H1 (cell line): ENCODE measurements at regions not wholly inside any gene's neighbourhood (a gene's known extent, or its start where the extent isn't known, plus 50 kb on each side); places are given as distances from the start of the nearest gene placed in this dataset.

ENCODE experiments used
- CTCF ChIA-PET: fragments of 300-600 bp; sonication (Branson Sonifier 250); formaldehyde crosslinking; loops from one replicate; lab custom pipeline; 2021; ENCODE audit not compliant: partially characterized antibody; lab: Charles Lee
- POLR2A ChIA-PET: fragments of 300-600 bp; sonication (Branson Sonifier 250); formaldehyde crosslinking; loops from one replicate; lab custom pipeline; 2021; ENCODE audit warnings: inconsistent platforms; ENCODE audit not compliant: partially characterized antibody; lab: Charles Lee
- DNase-seq, 2 experiments: peaks; one replicate each; pipeline versions ENCODE4 v3.0.0 to v3.0.0-alpha.2; 2010 to 2022; ENCODE audit warnings: low spot score in 2 of 2, low read depth in 1 of 2, mixed read lengths in 1 of 2
- FAIRE-seq: peaks from 2 replicates; lab custom pipeline; 2011; peaks lifted over from hg19 to GRCh38; lab: Jason Lieb, UNC
- H2AFZ ChIP-seq: 2 replicates; pipeline ENCODE4 v1.8.1; 2012; ENCODE audit warnings: low read length, inconsistent platforms
- H2AK5ac ChIP-seq: 2 replicates; pipeline ENCODE4 v1.6.1; 2013; ENCODE audit warnings: low read depth, low read length
- H2BK120ac ChIP-seq: replicated peaks from 2 replicates; pipeline ENCODE3; 2013; ENCODE audit warnings: low read depth, low read length, inconsistent platforms
- H2BK12ac ChIP-seq: 2 replicates; pipeline ENCODE4 v1.6.1; 2013; ENCODE audit warnings: low read depth, low read length
- H2BK15ac ChIP-seq: 2 replicates; pipeline ENCODE4 v1.6.1; 2013; ENCODE audit warnings: low read length
- H2BK20ac ChIP-seq: 2 replicates; pipeline ENCODE4 v1.6.1; 2013; ENCODE audit warnings: low read length
- H2BK5ac ChIP-seq: 2 replicates; pipeline ENCODE4 v1.6.1; 2013; ENCODE audit warnings: low read depth, low read length
- H3K14ac ChIP-seq: 2 replicates; pipeline ENCODE4 v1.6.1; 2013; ENCODE audit warnings: inconsistent platforms; ENCODE audit not compliant: insufficient read length
- H3K18ac ChIP-seq: 2 replicates; pipeline ENCODE4 v1.6.1; 2013; ENCODE audit warnings: low read length; ENCODE audit errors: extremely low read depth
- H3K23ac ChIP-seq: 2 replicates; pipeline ENCODE4 v1.6.1; 2013; ENCODE audit warnings: inconsistent platforms; ENCODE audit not compliant: insufficient read length
- H3K23me2 ChIP-seq: 2 replicates; pipeline ENCODE4 v1.6.1; 2013; ENCODE audit warnings: low read depth, low read length
- H3K27ac ChIP-seq: 2 replicates; pipeline ENCODE4 v1.6.1; 2011; ENCODE audit warnings: low read depth, low read length, inconsistent platforms
- H3K27me3 ChIP-seq, 4 experiments: replicated peaks in 1 of 4; 1 replicate in 1 of 4; 2 replicates in 3 of 4; pipeline versions ENCODE4 v1.6.1 to v1.8.1; 2011 to 2013; ENCODE audit warnings: low read length in 3 of 4, mild to moderate bottlenecking in 3 of 4, inconsistent platforms in 2 of 4, mixed read lengths in 2 of 4, moderate library complexity in 1 of 4; ENCODE audit not compliant: control insufficient read depth in 3 of 4, insufficient read depth in 3 of 4; ENCODE audit errors: extremely low read depth in 1 of 4
- H3K36me3 ChIP-seq, 4 experiments: 2 replicates each; pipeline versions ENCODE4 v1.6.1 to v1.8.1; 2011 to 2013; ENCODE audit warnings: mild to moderate bottlenecking in 4 of 4, low read length in 3 of 4, moderate library complexity in 2 of 4, control low read depth in 1 of 4, inconsistent platforms in 1 of 4; ENCODE audit not compliant: insufficient read depth in 4 of 4, control insufficient read depth in 2 of 4
- H3K4ac ChIP-seq: replicated peaks from 2 replicates; pipeline ENCODE3; 2013; ENCODE audit warnings: low read length, low read depth, mixed read lengths, inconsistent platforms; ENCODE audit not compliant: insufficient read length
- H3K4me1 ChIP-seq, 4 experiments: replicated peaks in 1 of 4; 1 replicate in 1 of 4; 2 replicates in 3 of 4; pipeline versions ENCODE4 v1.6.1 to v1.8.1; 2011 to 2013; ENCODE audit warnings: low read length in 3 of 4, inconsistent platforms in 2 of 4, mixed read lengths in 1 of 4; ENCODE audit not compliant: insufficient read depth in 4 of 4, control insufficient read depth in 3 of 4
- H3K4me2 ChIP-seq, 2 experiments: 2 replicates each; pipeline versions ENCODE4 v1.6.1 to v1.8.1; 2011 to 2013; ENCODE audit warnings: low read depth in 2 of 2, low read length in 2 of 2, control low read depth in 1 of 2, inconsistent platforms in 1 of 2, mild to moderate bottlenecking in 1 of 2; ENCODE audit not compliant: insufficient read depth in 1 of 2
- H3K4me3 ChIP-seq, 4 experiments: fragments of 200-600, 300-600 bp in 1 of 4; sonication (generic), shearing (Covaris generic), sonication (Bioruptor Twin) in 1 of 4; 2 replicates each; pipeline versions ENCODE4 v1.5.1 to v1.8.1; 2011 to 2016; ENCODE audit warnings: low read length in 4 of 4, low read depth in 3 of 4, control low read depth in 2 of 4, inconsistent platforms in 2 of 4, mild to moderate bottlenecking in 2 of 4, mixed read lengths in 1 of 4, moderate library complexity in 1 of 4; ENCODE audit not compliant: insufficient read depth in 2 of 4; ENCODE audit errors: extremely low read depth in 1 of 4
- H3K56ac ChIP-seq: replicated peaks from 2 replicates; pipeline ENCODE3; 2013; ENCODE audit warnings: low read depth, mild to moderate bottlenecking, mixed read lengths, low read length, inconsistent platforms; ENCODE audit not compliant: insufficient read length
- H3K79me1 ChIP-seq: 2 replicates; pipeline ENCODE4 v1.6.1; 2013; ENCODE audit warnings: low read depth, low read length, control low read depth
- H3K79me2 ChIP-seq, 2 experiments: 2 replicates each; pipeline versions ENCODE4 v1.6.1 to v1.8.1; 2012 to 2013; ENCODE audit warnings: low read length in 2 of 2, mild to moderate bottlenecking in 2 of 2, inconsistent platforms in 1 of 2; ENCODE audit not compliant: insufficient read depth in 2 of 2, control insufficient read depth in 1 of 2
- H3K9ac ChIP-seq, 4 experiments: replicated peaks in 1 of 4; 1 replicate in 1 of 4; 2 replicates in 3 of 4; pipeline versions ENCODE4 v1.6.1 to v1.8.1; 2011 to 2013; ENCODE audit warnings: low read depth in 3 of 4, low read length in 3 of 4, control low read depth in 2 of 4, mild to moderate bottlenecking in 2 of 4, moderate library complexity in 2 of 4, inconsistent platforms in 1 of 4; ENCODE audit errors: extremely low read depth in 1 of 4
- H3K9me3 ChIP-seq, 2 experiments: 2 replicates each; pipeline versions ENCODE4 v1.6.1 to v1.8.1; 2012 to 2013; ENCODE audit warnings: mild to moderate bottlenecking in 2 of 2, moderate library complexity in 2 of 2, control low read depth in 1 of 2, inconsistent platforms in 1 of 2, low read depth in 1 of 2, low read length in 1 of 2, mixed read lengths in 1 of 2; ENCODE audit not compliant: insufficient read depth in 2 of 2
- H4K20me1 ChIP-seq, 2 experiments: replicated peaks in 1 of 2; 2 replicates each; pipeline versions ENCODE3 to v1.8.1; 2011 to 2013; ENCODE audit warnings: inconsistent platforms in 2 of 2, low read length in 2 of 2, mild to moderate bottlenecking in 1 of 2; ENCODE audit not compliant: insufficient read depth in 2 of 2, control insufficient read depth in 1 of 2
- H4K5ac ChIP-seq: 2 replicates; pipeline ENCODE4 v1.6.1; 2013; ENCODE audit warnings: low read length, low read depth, mixed read lengths, inconsistent platforms; ENCODE audit not compliant: insufficient read length
- H4K8ac ChIP-seq: 2 replicates; pipeline ENCODE4 v1.8.0; 2013; ENCODE audit warnings: mild to moderate bottlenecking, moderate library complexity, low read length, inconsistent platforms; ENCODE audit not compliant: insufficient read depth; ENCODE audit errors: extremely low read depth
- H4K91ac ChIP-seq: replicated peaks from 2 replicates; pipeline ENCODE3; 2013; ENCODE audit warnings: low read length, mixed read lengths, inconsistent platforms; ENCODE audit not compliant: insufficient read length
- BACH1 ChIP-seq: IDR thresholded peaks from 2 replicates; pipeline ENCODE4 v1.6.1; 2012; ENCODE audit warnings: low read length, improper control_type of control experiment
- CHD1 ChIP-seq: IDR thresholded peaks from 2 replicates; pipeline ENCODE4 v1.6.1; 2012; ENCODE audit warnings: low read depth, low read length, improper control_type of control experiment
- CTBP2 ChIP-seq: IDR thresholded peaks from 2 replicates; pipeline ENCODE4 v1.7.0; 2011; ENCODE audit warnings: borderline replicate concordance, mild to moderate bottlenecking, moderate library complexity, mixed read lengths, low read length; ENCODE audit not compliant: insufficient read depth, insufficient read length
- EZH2 ChIP-seq: fragments of 200-600 bp; sonication (generic); IDR thresholded peaks from 2 replicates; pipeline ENCODE4 v1.7.1; 2012; ENCODE audit warnings: low read depth, mild to moderate bottlenecking, moderate library complexity, low read length, inconsistent platforms; ENCODE audit not compliant: severe bottlenecking
- POLR2AphosphoS5 ChIP-seq: IDR thresholded peaks from 2 replicates; pipeline ENCODE4 v1.6.1; 2011; ENCODE audit warnings: low read depth, low read length
- SRF ChIP-seq: IDR thresholded peaks from 2 replicates; pipeline ENCODE4 v1.6.1; 2011; ENCODE audit warnings: mild to moderate bottlenecking, low read depth, low read length, moderate library complexity
- TAF7 ChIP-seq: optimal IDR thresholded peaks from 2 replicates; pipeline ENCODE3; 2011; ENCODE audit warnings: low read depth, mild to moderate bottlenecking, inconsistent platforms, low read length, moderate library complexity, borderline replicate concordance
- WGBS, 2 experiments: shearing (Covaris generic) in 1 of 2; methylation state at CpG; one replicate each; pipeline versions ENCODE4 v1.1.6 to v1.1.7; 2013 to 2015; ENCODE audit warnings: low lambda C conversion rate in 2 of 2, mixed read lengths in 2 of 2, inconsistent platforms in 1 of 2, low coverage in 1 of 2, missing lambda C conversion rate in 1 of 2; ENCODE audit not compliant: insufficient replicate concordance in 2 of 2, insufficient coverage in 1 of 2, insufficient read length in 1 of 2; ENCODE audit errors: extremely low coverage in 1 of 2, missing lambda C conversion rate in 1 of 2; 5-methylcytosine and 5-hydroxymethylcytosine counted together
- TF ChIP-seq, protein P1 (sequence below): IDR thresholded peaks from 2 replicates; pipeline ENCODE4 v1.6.1; 2012; ENCODE audit warnings: low read length, inconsistent platforms

DNA sequence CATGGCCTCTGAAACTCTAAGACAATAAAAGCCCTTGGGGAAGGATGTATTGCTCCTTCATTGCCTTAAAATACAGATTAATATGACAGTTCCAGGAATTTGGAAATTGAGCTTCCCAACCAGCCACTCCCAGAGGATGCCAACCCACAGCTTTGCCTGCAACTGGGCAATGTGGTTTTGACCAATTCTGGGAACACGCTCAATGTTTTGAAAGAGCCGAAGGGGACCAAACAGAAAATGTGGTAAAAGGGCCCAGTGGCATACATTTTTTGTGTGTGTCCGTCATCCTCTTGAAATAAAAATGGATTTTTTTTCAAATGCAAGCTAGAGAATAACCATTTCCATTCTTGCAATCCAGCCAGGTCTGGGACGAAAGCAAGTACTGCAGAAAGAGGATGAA lies 88.3 kb upstream of the PLEKHG7 start:
- Histone ChIP-seq H2BK15ac (no peak overlapping the region), H3K18ac (no peak overlapping the region), H3K23ac (no peak overlapping the region), H2BK20ac (no peak overlapping the region), H3K23me2 (no peaks in the 10 kb centered on the region), H3K4me3 (no peak overlapping the region), H2BK5ac (no peak overlapping the region), H4K5ac (no peak overlapping the region), H3K4me1 (peaks cover 2 to 15% (median 4%) of the 10 kb centered on the region in 4 experiments; a peak in 3 of 7 replicates), H3K27ac (no peak overlapping the region), H2BK120ac (no peak overlapping the region), H3K9me3 (no peaks in the 10 kb centered on the region), H4K91ac (no peak overlapping the region), H3K9ac (no peak overlapping the region), H3K4ac (no peak overlapping the region), H3K14ac (no peak overlapping the region)
- WGBS, 2 experiments: 87% methylated on average over 4 of the region's 4 CpGs; no CpG with 5 or more reads in 1 of the 2 experiments
- ChIA-PET POLR2A (no interaction called here), CTCF (interaction anchor here (1.0 to 2.3 kb wide), 3 partner anchors 15 to 1232 kb away, joined by 3 to 9 read pairs (median 4); no protein-coding TSS in a partner anchor)
- DNase-seq (no peak), FAIRE-seq (no peak)
- TF ChIP-seq BACH1: no peak
- no peak for TF ChIP-seq SRF
- TF ChIP-seq POLR2AphosphoS5: no peak
- no peak for TF ChIP-seq TAF7
- no peak for TF ChIP-seq EZH2
- TF ChIP-seq CTBP2: no peak
- no peak for TF ChIP-seq CHD1
- TF ChIP-seq, protein P1, sequence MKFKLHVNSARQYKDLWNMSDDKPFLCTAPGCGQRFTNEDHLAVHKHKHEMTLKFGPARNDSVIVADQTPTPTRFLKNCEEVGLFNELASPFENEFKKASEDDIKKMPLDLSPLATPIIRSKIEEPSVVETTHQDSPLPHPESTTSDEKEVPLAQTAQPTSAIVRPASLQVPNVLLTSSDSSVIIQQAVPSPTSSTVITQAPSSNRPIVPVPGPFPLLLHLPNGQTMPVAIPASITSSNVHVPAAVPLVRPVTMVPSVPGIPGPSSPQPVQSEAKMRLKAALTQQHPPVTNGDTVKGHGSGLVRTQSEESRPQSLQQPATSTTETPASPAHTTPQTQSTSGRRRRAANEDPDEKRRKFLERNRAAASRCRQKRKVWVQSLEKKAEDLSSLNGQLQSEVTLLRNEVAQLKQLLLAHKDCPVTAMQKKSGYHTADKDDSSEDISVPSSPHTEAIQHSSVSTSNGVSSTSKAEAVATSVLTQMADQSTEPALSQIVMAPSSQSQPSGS: no peak
- TF ChIP-seq, all 59 proteins: peak for 0
- no peaks in the 10 kb centered on the region for H3K79me1 ChIP-seq
- no peak overlapping the region for H3K4me2 ChIP-seq
- no peak overlapping the region for H4K8ac ChIP-seq
- no peak overlapping the region for H2AK5ac ChIP-seq
- H3K36me3 ChIP-seq: no peaks in the 10 kb centered on the region
- H3K79me2 ChIP-seq: no peaks in the 10 kb centered on the region
- no peaks in the 10 kb centered on the region for H3K27me3 ChIP-seq
- peak overlapping the region; percentile 22; the same call in 1 of the 2 replicates for H2AFZ ChIP-seq
- no peak overlapping the region for H3K56ac ChIP-seq
- H2BK12ac ChIP-seq: no peak overlapping the region
- H4K20me1 ChIP-seq: no peaks in the 10 kb centered on the region
